Natural killer cell (primary cell): ENCODE measurements at regions not wholly inside any gene's neighbourhood (a gene's known extent, or its start where the extent isn't known, plus 50 kb on each side); places are given as distances from the start of the nearest gene placed in this dataset.

ENCODE experiments used
- ATAC-seq, 3 donors: fragments of 150-1000 bp in 2 of 3; fragments of 200-7000 bp in 1 of 3; cut with Tn5 transposase; 1 replicate in 1 of 3; 2 replicates in 2 of 3; pipeline ENCODE4 v1.10.0; 2021; ENCODE audit warnings: mild to moderate bottlenecking in 2 of 3, moderate library complexity in 2 of 3
- DNase-seq, 2 donors: peaks; one replicate each; pipeline versions ENCODE4 v3.0.0 to v3.0.0-alpha.2; 2013 to 2021; ENCODE audit warnings: mixed read lengths in 1 of 2
- H3K27ac ChIP-seq: one replicate; pipeline ENCODE4 v1.5.1; 2013; ENCODE audit warnings: mild to moderate bottlenecking, low read length
- H3K27me3 ChIP-seq: one replicate; pipeline ENCODE4 v1.6.1; 2013; ENCODE audit warnings: low read length; ENCODE audit not compliant: control insufficient read depth, insufficient read depth
- H3K36me3 ChIP-seq: one replicate; pipeline ENCODE4 v1.6.1; 2013; ENCODE audit warnings: low read length; ENCODE audit not compliant: control insufficient read depth, insufficient read depth
- H3K4me1 ChIP-seq: one replicate; pipeline ENCODE4 v1.6.1; 2013; ENCODE audit warnings: low read length; ENCODE audit not compliant: control insufficient read depth, insufficient read depth
- H3K4me3 ChIP-seq: one replicate; pipeline ENCODE4 v1.5.1; 2013; ENCODE audit warnings: low read length
- H3K9me3 ChIP-seq: one replicate; pipeline ENCODE4 v1.6.1; 2013; ENCODE audit warnings: low read length; ENCODE audit not compliant: control insufficient read depth, insufficient read depth
- H3K27ac Mint-ChIP-seq, 2 donors: one replicate each; pipeline ENCODE4 v1.8.0; 2022; ENCODE audit warnings: mild to moderate bottlenecking in 2 of 2, mixed read lengths in 2 of 2, moderate library complexity in 1 of 2
- H3K27me3 Mint-ChIP-seq, 2 donors: one replicate each; pipeline ENCODE4 v1.8.0; 2022; ENCODE audit warnings: low read depth in 2 of 2, mixed read lengths in 2 of 2
- H3K36me3 Mint-ChIP-seq: one replicate; pipeline ENCODE4 v1.8.0; 2022; ENCODE audit warnings: mixed read lengths
- H3K4me1 Mint-ChIP-seq, 2 donors: one replicate each; pipeline ENCODE4 v1.8.0; 2022; ENCODE audit warnings: mixed read lengths in 2 of 2
- H3K4me3 Mint-ChIP-seq: one replicate; pipeline ENCODE4 v1.8.0; 2022; ENCODE audit warnings: mild to moderate bottlenecking, moderate library complexity, mixed read lengths
- H3K9me3 Mint-ChIP-seq, 2 donors: one replicate each; pipeline ENCODE4 v1.8.0; 2022; ENCODE audit warnings: mixed read lengths in 2 of 2
- WGBS: methylation state at CpG from one replicate; pipeline ENCODE4 v1.1.7; 2013; ENCODE audit warnings: missing lambda C conversion rate; ENCODE audit not compliant: insufficient coverage; 5-methylcytosine and 5-hydroxymethylcytosine counted together
- intact Hi-C: fragments of 100-400 bp; cut with micrococcal nuclease; formaldehyde crosslinking; loops from one replicate; pipeline ENCODE4 v1.14.2; 2022
- TF ChIP-seq, protein P1 (sequence below): fragments of 200-600 bp; IDR thresholded peaks from one replicate; pipeline ENCODE4 v1.8.0; 2022; ENCODE audit warnings: antibody characterized with exemption

DNA sequence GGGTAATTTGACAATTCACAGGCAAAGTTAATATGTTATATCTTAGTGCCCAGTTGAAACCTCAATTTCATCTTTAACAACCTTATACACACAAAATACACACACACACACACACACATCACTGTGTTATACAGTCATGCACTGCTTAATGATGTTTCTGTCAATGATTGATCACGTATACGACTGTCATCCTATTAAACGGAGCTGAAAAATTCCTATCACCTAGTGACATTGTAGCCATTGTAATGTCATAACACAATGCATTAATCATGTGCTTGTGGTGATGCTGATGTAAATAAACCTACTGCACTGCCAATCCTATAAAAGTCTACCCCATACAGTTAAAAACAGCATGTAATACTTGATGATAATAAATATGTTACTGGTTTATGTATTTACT lies 64.8 kb upstream of the HLA-E start:
- ATAC-seq = no peak
- H3K27me3 Mint-ChIP-seq = peaks cover 54 to 59% of the 10 kb centered on the region in 2 donors
- intact Hi-C loops = no loop called here

More for the DNA sequence above, 64.8 kb upstream of the HLA-E start:
- Histone ChIP-seq H3K36me3 (no peaks in the 10 kb centered on the region), H3K27ac (no peak overlapping the region), H3K27me3 (peaks cover 27% of the 10 kb centered on the region), H3K4me3 (no peak overlapping the region), H3K9me3 (no peaks in the 10 kb centered on the region), H3K4me1 (no peaks in the 10 kb centered on the region)
- H3K9me3 Mint-ChIP-seq = peaks cover 0 to 2% of the 10 kb centered on the region in 2 donors
- H3K36me3 Mint-ChIP-seq = peaks cover 12% of the 10 kb centered on the region
- 40% methylated on average over 1 of the region's 3 CpGs for WGBS
- no peak overlapping the region for H3K4me3 Mint-ChIP-seq
- H3K4me1 Mint-ChIP-seq = no peaks in the 10 kb centered on the region
- DNase-seq = no peak
- no peak overlapping the region for H3K27ac Mint-ChIP-seq
- TF ChIP-seq, protein P1, sequence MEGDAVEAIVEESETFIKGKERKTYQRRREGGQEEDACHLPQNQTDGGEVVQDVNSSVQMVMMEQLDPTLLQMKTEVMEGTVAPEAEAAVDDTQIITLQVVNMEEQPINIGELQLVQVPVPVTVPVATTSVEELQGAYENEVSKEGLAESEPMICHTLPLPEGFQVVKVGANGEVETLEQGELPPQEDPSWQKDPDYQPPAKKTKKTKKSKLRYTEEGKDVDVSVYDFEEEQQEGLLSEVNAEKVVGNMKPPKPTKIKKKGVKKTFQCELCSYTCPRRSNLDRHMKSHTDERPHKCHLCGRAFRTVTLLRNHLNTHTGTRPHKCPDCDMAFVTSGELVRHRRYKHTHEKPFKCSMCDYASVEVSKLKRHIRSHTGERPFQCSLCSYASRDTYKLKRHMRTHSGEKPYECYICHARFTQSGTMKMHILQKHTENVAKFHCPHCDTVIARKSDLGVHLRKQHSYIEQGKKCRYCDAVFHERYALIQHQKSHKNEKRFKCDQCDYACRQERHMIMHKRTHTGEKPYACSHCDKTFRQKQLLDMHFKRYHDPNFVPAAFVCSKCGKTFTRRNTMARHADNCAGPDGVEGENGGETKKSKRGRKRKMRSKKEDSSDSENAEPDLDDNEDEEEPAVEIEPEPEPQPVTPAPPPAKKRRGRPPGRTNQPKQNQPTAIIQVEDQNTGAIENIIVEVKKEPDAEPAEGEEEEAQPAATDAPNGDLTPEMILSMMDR = no peak
